ENCODE measurements at regions not wholly inside any gene's neighbourhood (a gene's known extent, or its start where the extent isn't known, plus 50 kb on each side); places are given as distances from the start of the nearest gene placed in this dataset.
A peak's percentile ranks its signal among the peaks of the same experiment; 100 is the strongest.

- no peaks in the 10 kb centered on the region for H3K27me3 ChIP-seq (ENCODE audit: control insufficient read depth, insufficient read depth, low read length)
- H3K9ac ChIP-seq (ENCODE audit: low read length), result no peak overlapping the region
- H3K4me3 ChIP-seq (ENCODE audit: low read length), result no peak overlapping the region
- H3K36me3 ChIP-seq (ENCODE audit: control insufficient read depth, insufficient read depth, low read length), result no peaks in the 10 kb centered on the region
- no peaks in the 10 kb centered on the region for H3K9me3 ChIP-seq (ENCODE audit: control insufficient read depth, low read length)
- peaks cover 26% of the 10 kb centered on the region for H3K4me1 ChIP-seq (ENCODE audit: control insufficient read depth, insufficient read depth, low read length)
These were observed 123.0 kb upstream of the MTAP start for GRCh38 chr9:21679432-21679831.

- Histone ChIP-seq H3K4me3 (ENCODE audit: low read length) (no peak overlapping the region), H3K9ac (ENCODE audit: low read length) (no peak overlapping the region), H3K27me3 (ENCODE audit: control insufficient read depth, insufficient read depth, low read length) (no peaks in the 10 kb centered on the region), H3K4me1 (ENCODE audit: control insufficient read depth, insufficient read depth, low read length) (peaks cover 38% of the 10 kb centered on the region), H3K9me3 (ENCODE audit: control insufficient read depth, low read length) (no peaks in the 10 kb centered on the region), H3K36me3 (ENCODE audit: control insufficient read depth, insufficient read depth, low read length) (no peaks in the 10 kb centered on the region)
These were observed 121.8 kb upstream of the MTAP start for GRCh38 chr9:21680590-21680989.

DNA sequence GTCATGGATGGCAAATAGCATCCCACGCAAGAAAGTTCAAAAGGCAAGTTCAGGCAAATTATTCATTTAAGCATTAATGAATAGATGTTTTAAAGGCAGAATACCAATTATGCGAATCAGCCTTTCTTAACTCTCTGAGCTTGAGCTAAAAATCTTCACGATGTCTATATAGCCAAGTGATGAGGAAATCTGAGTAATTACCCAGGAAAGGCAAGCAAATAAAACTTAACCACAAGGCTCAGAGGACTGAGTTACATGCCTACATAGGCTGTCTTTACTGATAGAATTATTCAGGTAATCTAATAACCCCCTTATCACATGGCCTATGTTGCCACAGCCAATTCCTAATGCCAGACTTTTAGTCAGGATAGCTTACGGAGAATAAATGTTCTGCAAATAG is 120.8 kb upstream of the MTAP start:
- H3K4me3 ChIP-seq (ENCODE audit: low read length), result no peak overlapping the region
- no peaks in the 10 kb centered on the region for H3K27me3 ChIP-seq (ENCODE audit: control insufficient read depth, insufficient read depth, low read length)

GRCh38 chr9:21682381-21682780 is 120.1 kb upstream of the MTAP start:
- Histone ChIP-seq H3K36me3 (ENCODE audit: control insufficient read depth, insufficient read depth, low read length) (no peaks in the 10 kb centered on the region), H3K27me3 (ENCODE audit: control insufficient read depth, insufficient read depth, low read length) (no peaks in the 10 kb centered on the region), H3K4me3 (ENCODE audit: low read length) (no peak overlapping the region), H3K9me3 (ENCODE audit: control insufficient read depth, low read length) (no peaks in the 10 kb centered on the region), H3K9ac (ENCODE audit: low read length) (no peak overlapping the region), H3K4me1 (ENCODE audit: control insufficient read depth, insufficient read depth, low read length) (peaks cover 44% of the 10 kb centered on the region)

More for the DNA sequence above, 120.8 kb upstream of the MTAP start:
- Histone ChIP-seq H3K9me3 (ENCODE audit: control insufficient read depth, low read length) (no peaks in the 10 kb centered on the region), H3K9ac (ENCODE audit: low read length) (no peak overlapping the region), H3K36me3 (ENCODE audit: control insufficient read depth, insufficient read depth, low read length) (no peaks in the 10 kb centered on the region), H3K4me1 (ENCODE audit: control insufficient read depth, insufficient read depth, low read length) (peaks cover 41% of the 10 kb centered on the region)

DNA sequence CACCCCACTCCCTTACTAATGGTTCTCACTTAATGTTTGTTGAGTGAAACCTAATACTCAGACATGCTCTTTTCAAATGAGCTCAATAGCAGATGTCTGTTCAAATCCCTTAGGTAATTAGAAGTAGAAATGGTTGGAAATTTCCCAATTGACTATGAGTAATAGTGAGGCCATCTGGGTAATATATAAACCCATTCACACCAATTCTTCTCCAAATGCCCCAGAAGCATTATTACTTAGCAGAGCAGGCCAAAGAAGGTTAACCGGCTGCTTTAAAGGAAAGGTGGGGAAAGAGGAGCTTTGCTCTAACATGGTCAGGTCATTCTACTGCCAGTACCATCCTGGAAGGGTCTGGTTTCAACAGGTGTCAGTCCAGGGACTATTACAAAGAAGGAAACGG is 119.5 kb upstream of the MTAP start:
- Histone ChIP-seq H3K9ac (ENCODE audit: low read length) (no peak overlapping the region), H3K4me1 (ENCODE audit: control insufficient read depth, insufficient read depth, low read length) (peaks cover 50% of the 10 kb centered on the region), H3K9me3 (ENCODE audit: control insufficient read depth, low read length) (no peaks in the 10 kb centered on the region), H3K4me3 (ENCODE audit: low read length) (no peak overlapping the region), H3K27me3 (ENCODE audit: control insufficient read depth, insufficient read depth, low read length) (no peaks in the 10 kb centered on the region), H3K36me3 (ENCODE audit: control insufficient read depth, insufficient read depth, low read length) (no peaks in the 10 kb centered on the region)

DNA sequence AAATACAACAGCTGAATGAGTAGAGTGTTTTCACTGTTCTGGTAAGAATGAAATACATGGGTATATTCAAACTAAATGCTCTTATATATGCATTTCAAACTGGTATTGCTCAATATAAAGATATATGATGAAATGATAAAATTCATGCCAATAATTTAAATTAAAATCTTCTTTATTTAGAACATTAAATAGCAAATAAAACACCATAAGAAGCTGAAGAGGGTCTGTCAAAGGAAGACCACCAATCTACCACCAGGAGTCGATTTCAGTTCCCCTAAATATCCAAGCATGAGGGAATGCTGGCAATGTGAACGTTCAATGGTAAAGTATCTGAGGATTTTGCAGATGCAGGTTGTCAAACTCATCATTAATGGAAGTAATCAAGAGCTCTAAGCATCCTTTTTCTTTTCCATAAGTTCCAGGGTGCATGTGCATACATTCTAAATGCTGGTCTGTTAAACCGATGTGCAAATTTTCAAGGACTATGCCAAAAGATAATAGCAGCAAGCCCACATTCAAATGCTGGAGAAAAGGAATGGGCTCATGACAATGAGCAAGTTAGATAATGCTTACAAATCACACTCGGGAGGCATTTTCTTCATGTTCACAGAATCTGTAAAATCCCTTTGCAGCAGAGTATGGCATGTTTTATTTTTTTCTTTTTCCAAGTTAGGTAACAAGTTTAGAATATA is 118.8 kb upstream of the MTAP start:
- Histone ChIP-seq H3K4me3 (ENCODE audit: low read length) (no peak overlapping the region), H3K4me1 (ENCODE audit: control insufficient read depth, insufficient read depth, low read length) (peaks cover 52% of the 10 kb centered on the region), H3K27me3 (ENCODE audit: control insufficient read depth, insufficient read depth, low read length) (no peaks in the 10 kb centered on the region), H3K36me3 (ENCODE audit: control insufficient read depth, insufficient read depth, low read length) (no peaks in the 10 kb centered on the region), H3K9me3 (ENCODE audit: control insufficient read depth, low read length) (no peaks in the 10 kb centered on the region), H3K9ac (ENCODE audit: low read length) (no peak overlapping the region)

DNA sequence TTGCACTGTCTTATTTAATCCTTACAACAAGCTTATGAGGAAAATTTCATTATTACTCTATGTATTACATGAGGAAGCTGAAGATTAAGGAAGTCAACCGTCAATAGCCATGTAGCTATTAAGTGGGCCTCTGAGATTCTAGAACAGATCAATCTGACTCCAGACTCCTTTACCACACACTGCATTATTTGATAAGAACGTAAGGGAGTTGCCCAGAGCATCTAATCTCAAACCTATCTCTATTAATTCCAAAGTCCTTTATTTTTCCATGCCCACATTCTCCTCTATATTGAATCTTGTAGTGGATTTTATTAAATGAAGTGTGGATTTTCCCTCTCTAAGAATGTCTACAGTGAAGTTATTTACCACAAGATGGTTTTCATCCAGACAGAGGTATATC is 118.2 kb upstream of the MTAP start:
- H3K27me3 ChIP-seq (ENCODE audit: control insufficient read depth, insufficient read depth, low read length), result no peaks in the 10 kb centered on the region

DNA sequence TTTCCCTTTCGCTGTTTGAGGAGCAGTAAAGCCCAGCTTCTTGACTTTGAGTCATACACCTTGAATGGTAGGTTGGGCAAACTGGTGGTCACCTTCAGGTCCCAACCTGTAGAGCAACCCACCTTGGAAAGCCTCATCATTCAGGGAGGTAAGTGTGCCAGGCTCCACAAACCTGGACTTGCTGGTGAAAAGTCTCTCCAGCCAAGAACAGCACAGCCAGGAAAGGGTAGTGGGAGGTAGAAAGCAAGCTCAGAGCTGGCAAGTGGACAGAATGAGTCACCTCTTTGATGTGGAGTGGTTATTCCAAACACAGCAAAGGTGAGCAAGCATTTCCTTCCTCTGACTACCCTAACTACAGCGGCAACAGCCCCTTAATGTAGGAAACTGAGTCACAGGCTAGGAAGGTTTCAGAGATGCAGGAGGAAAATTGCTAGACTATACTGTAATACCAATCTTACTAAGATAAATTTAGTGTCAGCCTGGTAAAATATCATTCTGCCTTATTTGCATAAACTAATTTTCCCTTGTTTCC is 117.5 kb upstream of the MTAP start:
- Histone ChIP-seq H3K4me1 (ENCODE audit: control insufficient read depth, insufficient read depth, low read length) (peaks cover 59% of the 10 kb centered on the region), H3K4me3 (ENCODE audit: low read length) (peak overlapping the region; percentile 4), H3K36me3 (ENCODE audit: control insufficient read depth, insufficient read depth, low read length) (no peaks in the 10 kb centered on the region), H3K27me3 (ENCODE audit: control insufficient read depth, insufficient read depth, low read length) (no peaks in the 10 kb centered on the region), H3K9me3 (ENCODE audit: control insufficient read depth, low read length) (no peaks in the 10 kb centered on the region), H3K9ac (ENCODE audit: low read length) (peak overlapping the region; percentile 45)

More for the DNA sequence above, 118.2 kb upstream of the MTAP start:
- peaks cover 55% of the 10 kb centered on the region for H3K4me1 ChIP-seq (ENCODE audit: control insufficient read depth, insufficient read depth, low read length)
- peak overlapping the region; percentile 45 for H3K9ac ChIP-seq (ENCODE audit: low read length)
- peak overlapping the region; percentile 4 for H3K4me3 ChIP-seq (ENCODE audit: low read length)
- no peaks in the 10 kb centered on the region for H3K9me3 ChIP-seq (ENCODE audit: control insufficient read depth, low read length)
- H3K36me3 ChIP-seq (ENCODE audit: control insufficient read depth, insufficient read depth, low read length), result no peaks in the 10 kb centered on the region

- H3K9ac ChIP-seq (ENCODE audit: low read length), result no peak overlapping the region
- no peaks in the 10 kb centered on the region for H3K9me3 ChIP-seq (ENCODE audit: control insufficient read depth, low read length)
- no peak overlapping the region for H3K4me3 ChIP-seq (ENCODE audit: low read length)
- H3K4me1 ChIP-seq (ENCODE audit: control insufficient read depth, insufficient read depth, low read length), result peaks cover 60% of the 10 kb centered on the region
- H3K36me3 ChIP-seq (ENCODE audit: control insufficient read depth, insufficient read depth, low read length), result no peaks in the 10 kb centered on the region
- no peaks in the 10 kb centered on the region for H3K27me3 ChIP-seq (ENCODE audit: control insufficient read depth, insufficient read depth, low read length)
These were observed 116.9 kb upstream of the MTAP start for GRCh38 chr9:21685502-21685901.

DNA sequence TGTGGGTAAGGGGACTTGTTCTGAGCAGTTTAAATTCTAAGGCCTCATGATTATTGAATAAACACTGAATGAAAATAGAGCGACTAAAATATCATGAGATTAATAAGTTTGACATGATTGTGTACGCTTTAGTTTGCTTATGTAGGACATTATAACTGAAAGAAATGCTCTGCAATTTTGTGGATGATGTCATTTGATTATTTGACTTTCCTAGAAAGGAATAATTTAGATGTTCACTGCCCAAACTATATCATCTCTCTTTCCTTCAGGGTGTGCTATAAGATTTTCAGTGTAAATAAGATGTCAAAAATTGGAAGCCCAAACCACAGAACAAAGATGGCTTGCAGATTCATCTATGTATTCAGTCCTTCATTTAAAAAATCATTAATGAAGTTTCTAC is 115.7 kb upstream of the MTAP start:
- H3K4me1 ChIP-seq (ENCODE audit: control insufficient read depth, insufficient read depth, low read length), result peaks cover 58% of the 10 kb centered on the region
- no peak overlapping the region for H3K4me3 ChIP-seq (ENCODE audit: low read length)
- H3K27me3 ChIP-seq (ENCODE audit: control insufficient read depth, insufficient read depth, low read length), result no peaks in the 10 kb centered on the region
- H3K9me3 ChIP-seq (ENCODE audit: control insufficient read depth, low read length), result no peaks in the 10 kb centered on the region
- H3K9ac ChIP-seq (ENCODE audit: low read length), result no peak overlapping the region
- H3K36me3 ChIP-seq (ENCODE audit: control insufficient read depth, insufficient read depth, low read length), result no peaks in the 10 kb centered on the region

DNA sequence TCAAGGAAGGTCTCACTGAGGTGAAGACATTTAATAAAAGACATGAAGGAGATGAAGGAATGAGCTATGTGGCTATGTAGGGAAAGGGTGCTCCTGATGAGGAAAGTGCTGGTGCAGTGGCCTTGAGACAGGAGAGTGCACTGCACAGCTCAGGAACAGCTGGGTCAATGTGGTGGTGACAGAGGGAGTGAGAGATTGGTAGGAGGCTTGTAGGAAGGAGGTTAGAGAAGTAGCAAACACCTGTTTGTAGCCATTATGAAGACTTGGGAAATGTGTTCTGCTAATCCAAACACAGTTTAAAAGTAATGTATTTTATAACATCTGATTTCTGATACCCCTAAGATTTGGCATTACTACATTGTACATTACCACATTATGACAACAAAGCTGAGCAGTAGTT is 115.1 kb upstream of the MTAP start:
- H3K27me3 ChIP-seq (ENCODE audit: control insufficient read depth, insufficient read depth, low read length), result no peaks in the 10 kb centered on the region
- no peak overlapping the region for H3K9ac ChIP-seq (ENCODE audit: low read length)
- no peaks in the 10 kb centered on the region for H3K9me3 ChIP-seq (ENCODE audit: control insufficient read depth, low read length)
- H3K4me3 ChIP-seq (ENCODE audit: low read length), result no peak overlapping the region
- H3K4me1 ChIP-seq (ENCODE audit: control insufficient read depth, insufficient read depth, low read length), result peaks cover 54% of the 10 kb centered on the region
- no peaks in the 10 kb centered on the region for H3K36me3 ChIP-seq (ENCODE audit: control insufficient read depth, insufficient read depth, low read length)

DNA sequence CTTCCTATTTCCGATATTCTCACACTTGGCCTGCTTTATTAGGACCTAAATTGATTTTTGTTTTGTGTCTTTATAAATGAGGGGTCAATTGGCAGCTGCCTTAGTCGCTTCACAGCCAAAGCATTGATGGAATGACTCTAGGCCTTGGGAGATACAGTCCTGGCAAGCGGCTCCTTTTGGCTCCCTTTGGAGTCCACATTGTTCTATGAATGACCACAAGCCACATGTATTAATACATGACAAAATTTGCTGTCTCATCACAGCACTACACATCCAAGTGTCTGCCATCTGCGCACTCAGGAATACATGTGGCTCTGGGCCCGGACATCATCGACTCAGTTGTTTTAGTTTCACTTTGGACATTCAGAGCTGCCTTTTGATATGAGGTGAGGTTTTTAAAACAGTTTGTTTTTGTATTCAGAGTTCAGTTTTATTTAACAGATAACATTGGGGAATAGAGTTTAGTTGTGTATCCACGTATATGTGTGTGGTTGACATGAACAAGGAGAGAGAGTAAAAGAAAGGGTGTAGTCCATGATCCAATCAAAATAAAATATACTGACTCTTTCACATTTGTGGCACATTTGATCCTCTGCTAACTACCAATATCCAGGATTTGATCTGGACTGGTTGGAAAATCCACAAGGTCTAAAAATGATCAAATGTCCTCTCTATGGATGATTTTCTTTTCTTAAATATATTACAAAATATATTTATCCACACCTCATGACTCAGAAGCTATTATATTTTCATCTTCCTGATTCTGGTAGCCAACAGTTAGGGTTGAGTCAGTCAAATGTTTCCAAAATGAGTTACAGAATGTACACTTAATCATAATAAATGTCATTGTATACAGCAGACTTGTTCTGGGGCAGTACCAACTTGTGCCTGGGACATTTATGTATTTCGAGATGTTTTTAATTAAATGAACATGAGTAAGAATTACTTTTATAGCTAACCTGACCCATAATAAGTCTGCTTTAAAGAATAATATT is 114.0 kb upstream of the MTAP start:
- Histone ChIP-seq H3K4me3 (ENCODE audit: low read length) (no peak overlapping the region), H3K4me1 (ENCODE audit: control insufficient read depth, insufficient read depth, low read length) (peaks cover 46% of the 10 kb centered on the region), H3K27me3 (ENCODE audit: control insufficient read depth, insufficient read depth, low read length) (no peaks in the 10 kb centered on the region), H3K36me3 (ENCODE audit: control insufficient read depth, insufficient read depth, low read length) (no peaks in the 10 kb centered on the region), H3K9me3 (ENCODE audit: control insufficient read depth, low read length) (no peaks in the 10 kb centered on the region), H3K9ac (ENCODE audit: low read length) (peak overlapping the region; percentile 58)

Measured in mucosa of stomach (tissue), 1 donor.